GM12878 (cell line): ENCODE measurements at regions not wholly inside any gene's neighbourhood (a gene's known extent, or its start where the extent isn't known, plus 50 kb on each side); places are given as distances from the start of the nearest gene placed in this dataset.

Experiments used
- ATAC-seq: fragments of 200-7000 bp; cut with Tn5 transposase; 3 replicates; pipeline ENCODE4 v1.9.1; 2020; ENCODE audit warnings: mild to moderate bottlenecking, moderate library complexity
- BruUV-seq: library from RNA; stranded (reverse); fragments of 400-500 nt; replicated peaks from 2 replicates; lab custom pipeline; 2021; lab: Mats Ljungman, UMichigan
- CTCF ChIA-PET: fragments of 300-600 bp; sonication (Branson Sonifier 250); formaldehyde crosslinking; extraction: SDS; loops from one replicate; lab custom pipeline; 2021; ENCODE audit warnings: inconsistent platforms; lab: Yijun Ruan, JAX
- POLR2A ChIA-PET: fragments of 350-600 bp; formaldehyde crosslinking; extraction: SDS; loops from one replicate; lab custom pipeline; 2021; ENCODE audit warnings: inconsistent platforms; lab: Charles Lee
- RAD21 ChIA-PET: fragments of 300-600 bp; sonication (Branson Sonifier 250); formaldehyde crosslinking; loops from one replicate; lab custom pipeline; 2023; ENCODE audit warnings: antibody characterized with exemption; ENCODE audit not compliant: unreplicated experiment; lab: Charles Lee
- SMC1A ChIA-PET: fragments of 300-600 bp; sonication (Branson Sonifier 250); formaldehyde crosslinking; loops from one replicate; lab custom pipeline; 2023; ENCODE audit not compliant: unreplicated experiment, uncharacterized antibody; lab: Charles Lee
- DNase-seq: peaks from one replicate; pipeline ENCODE4 v3.0.0-alpha.2; 2011; ENCODE audit warnings: low read depth, low spot score
- FAIRE-seq: peaks from 3 replicates; lab custom pipeline; 2011; peaks lifted over from hg19 to GRCh38; lab: Jason Lieb, UNC
- H2AFZ ChIP-seq: 2 replicates; pipeline ENCODE4 v1.6.0; 2011; ENCODE audit warnings: low read depth, low read length, control low read depth; ENCODE audit not compliant: control insufficient read depth
- H3K27ac ChIP-seq: 2 replicates; pipeline ENCODE4 v1.5.1; 2011; ENCODE audit warnings: control low read depth; ENCODE audit not compliant: control insufficient read depth, insufficient read depth
- H3K27me3 ChIP-seq, 2 experiments: replicated peaks in 1 of 2; 2 replicates each; pipeline versions ENCODE4 v1.6.0 to v1.6.1; 2011; ENCODE audit warnings: low read length in 1 of 2; ENCODE audit not compliant: control insufficient read depth in 2 of 2, insufficient read depth in 2 of 2
- H3K36me3 ChIP-seq, 2 experiments: 2 replicates each; pipeline ENCODE4 v1.5.1; 2011; ENCODE audit warnings: low read length in 1 of 2; ENCODE audit not compliant: control insufficient read depth in 2 of 2, insufficient read depth in 2 of 2
- H3K4me1 ChIP-seq: 2 replicates; pipeline ENCODE4 v1.6.1; 2011; ENCODE audit warnings: mild to moderate bottlenecking, low read length, moderate library complexity, mixed read lengths; ENCODE audit not compliant: control insufficient read depth, insufficient read depth
- H3K4me2 ChIP-seq: 2 replicates; pipeline ENCODE4 v1.6.0; 2011; ENCODE audit warnings: control low read depth; ENCODE audit not compliant: control insufficient read depth, insufficient read depth
- H3K4me3 ChIP-seq: fragments of 200-600 bp; sonication (generic); 2 replicates; pipeline ENCODE4 v1.5.1; 2016
- H3K79me2 ChIP-seq: 2 replicates; pipeline ENCODE4 v1.6.0; 2011; ENCODE audit warnings: low read length; ENCODE audit not compliant: control insufficient read depth, insufficient read depth
- H3K9ac ChIP-seq: 2 replicates; pipeline ENCODE4 v1.8.0; 2011; ENCODE audit warnings: low read length, control low read depth, mixed read lengths; ENCODE audit not compliant: control insufficient read depth, insufficient read depth
- H3K9me3 ChIP-seq: replicated peaks from 3 replicates; pipeline ENCODE4 v1.5.1; 2011; ENCODE audit warnings: mild to moderate bottlenecking, low read length; ENCODE audit not compliant: control insufficient read depth, insufficient read depth
- H4K20me1 ChIP-seq: 2 replicates; pipeline ENCODE4 v1.6.0; 2011; ENCODE audit not compliant: control insufficient read depth, insufficient read depth
- BCL3 ChIP-seq: IDR thresholded peaks from 2 replicates; pipeline ENCODE4 v1.6.1; 2011; ENCODE audit warnings: borderline replicate concordance, low read depth, mild to moderate bottlenecking, moderate library complexity, low read length; ENCODE audit not compliant: insufficient read depth, poor library complexity, severe bottlenecking
- FOXK2 ChIP-seq: fragments of 450-650 bp; IDR thresholded peaks from 2 replicates; pipeline ENCODE4 v1.6.1; 2017; ENCODE audit warnings: mild to moderate bottlenecking, moderate library complexity
- KDM1A ChIP-seq: fragments of 200-600 bp; sonication (generic); IDR thresholded peaks from 2 replicates; pipeline ENCODE4 v1.6.1; 2016; ENCODE audit warnings: borderline replicate concordance
- NR2C1 ChIP-seq: fragments of 450-650 bp; IDR thresholded peaks from 2 replicates; pipeline ENCODE4 v1.6.1; 2017; ENCODE audit warnings: antibody characterized with exemption, mild to moderate bottlenecking, moderate library complexity
- ZBTB11 ChIP-seq: fragments of 450-650 bp; formaldehyde crosslinking; IDR thresholded peaks from 2 replicates; pipeline ENCODE4 v1.5.0; 2022; ENCODE audit warnings: mild to moderate bottlenecking, missing genetic modification characterization
- ZBTB4 ChIP-seq: fragments of 450-650 bp; formaldehyde crosslinking; IDR thresholded peaks from 2 replicates; pipeline ENCODE4 v1.4.0; 2022; ENCODE audit warnings: mild to moderate bottlenecking, moderate library complexity
- ZNF24 ChIP-seq: fragments of 450-650 bp; IDR thresholded peaks from 2 replicates; pipeline ENCODE4 v1.6.1; 2017; ENCODE audit warnings: antibody characterized with exemption, mild to moderate bottlenecking
- ZNF687 ChIP-seq: fragments of 450-650 bp; IDR thresholded peaks from 2 replicates; pipeline ENCODE4 v1.6.1; 2017; ENCODE audit warnings: mild to moderate bottlenecking, moderate library complexity
- WGBS: methylation state at CpG from one replicate; pipeline ENCODE4 v1.1.6; 2016; ENCODE audit warnings: low lambda C conversion rate; ENCODE audit not compliant: insufficient replicate concordance, insufficient coverage; ENCODE audit errors: missing lambda C conversion rate; 5-methylcytosine and 5-hydroxymethylcytosine counted together
- in situ Hi-C: fragments of 300-500 bp; cut with MboI; formaldehyde crosslinking; loops from 9 replicates; pipeline ENCODE4 v1.14.3; 2018; ENCODE audit warnings: mixed read lengths
- intact Hi-C: fragments of 100-400 bp; cut with micrococcal nuclease; formaldehyde crosslinking; loops from one replicate; pipeline ENCODE4 v1.14.2; 2022; ENCODE audit not compliant: unreplicated experiment

- peaks cover 5% of the 10 kb centered on the region for H3K9me3 ChIP-seq
- FAIRE-seq = no peak
- no peak overlapping the region for H3K4me3 ChIP-seq
- no peak for ATAC-seq
- H3K4me2 ChIP-seq = no peak overlapping the region
- WGBS = 89% methylated on average over 3 of the region's 3 CpGs
- no peaks in the 10 kb centered on the region for H3K4me1 ChIP-seq
- intact Hi-C loops = no loop called here
- H3K27ac ChIP-seq = no peak overlapping the region
- no TSS peak for BruUV-seq
- H2AFZ ChIP-seq = no peak overlapping the region
- SMC1A ChIA-PET = interaction anchor here (8.8 kb wide), 1 partner anchor 16 kb away, joined by 46 read pairs; no protein-coding TSS in a partner anchor
- CTCF ChIA-PET = interaction anchor here (1.1 kb wide), 1 partner anchor 11 kb away, joined by 3 read pairs; no protein-coding TSS in a partner anchor
- H3K36me3 ChIP-seq = no peaks in the 10 kb centered on the region
- no peak overlapping the region for H3K9ac ChIP-seq
- no peaks in the 10 kb centered on the region for H4K20me1 ChIP-seq
- DNase-seq = no peak
- POLR2A ChIA-PET = interaction anchor here (0.7 to 1.1 kb wide), 2 partner anchors 9 to 26 kb away, joined by 3 read pairs; no protein-coding TSS in a partner anchor
- in situ Hi-C loops = no loop called here
- H3K27me3 ChIP-seq = no peaks in the 10 kb centered on the region; a peak in 1 of 4 replicates
- no peaks in the 10 kb centered on the region for H3K79me2 ChIP-seq
- RAD21 ChIA-PET = no interaction called here
- TF ChIP-seq ZBTB4 (no peak), ZNF24 (no peak), FOXK2 (no peak), KDM1A (no peak), ZNF687 (no peak), ZBTB11 (CRISPR knock-in tag) (no peak), BCL3 (no peak), NR2C1 (no peak)
Observed at GRCh38 chr3:112751564-112752512, 94.8 kb downstream of the CD200R1L start.
